Spleen (tissue), 11 donors: ENCODE measurements at regions not wholly inside any gene's neighbourhood (a gene's known extent, or its start where the extent isn't known, plus 50 kb on each side); places are given as distances from the start of the nearest gene placed in this dataset.

Experiments
- DNase-seq: peaks from one replicate; pipeline ENCODE4 v3.0.0-alpha.2; 2020
- H3K27ac ChIP-seq, 8 donors: fragments of 200-600 bp; sonication (generic) in 7 of 8; 1 replicate in 4 of 8; 2 replicates in 4 of 8; pipeline versions ENCODE4 v1.5.0 to v1.8.0; 2016 to 2021; ENCODE audit warnings: inconsistent platforms in 4 of 8, mild to moderate bottlenecking in 4 of 8, moderate library complexity in 1 of 8
- H3K27me3 ChIP-seq, 7 donors: fragments of 200-600 bp; sonication (generic) in 6 of 7; replicated peaks in 1 of 7; 1 replicate in 4 of 7; 2 replicates in 3 of 7; pipeline versions ENCODE4 v1.5.0 to v1.8.0; 2016 to 2021; ENCODE audit warnings: inconsistent platforms in 3 of 7, mild to moderate bottlenecking in 1 of 7
- H3K36me3 ChIP-seq, 6 donors: fragments of 200-600 bp; sonication (generic) in 5 of 6; 1 replicate in 4 of 6; 2 replicates in 2 of 6; pipeline versions ENCODE4 v1.5.0 to v1.8.0; 2016 to 2021; ENCODE audit warnings: inconsistent platforms in 2 of 6
- H3K4me1 ChIP-seq, 6 donors: fragments of 200-600 bp; sonication (generic) in 5 of 6; 1 replicate in 3 of 6; 2 replicates in 3 of 6; pipeline versions ENCODE4 v1.5.0 to v1.8.0; 2016 to 2021; ENCODE audit warnings: inconsistent platforms in 3 of 6
- H3K4me3 ChIP-seq, 8 donors: fragments of 200-600 bp; sonication (generic) in 7 of 8; 1 replicate in 4 of 8; 2 replicates in 4 of 8; pipeline versions ENCODE4 v1.5.0 to v1.8.0; 2016 to 2021; ENCODE audit warnings: inconsistent platforms in 4 of 8, mild to moderate bottlenecking in 4 of 8, moderate library complexity in 2 of 8
- H3K9me3 ChIP-seq, 8 donors: fragments of 200-600 bp; sonication (generic) in 7 of 8; 1 replicate in 4 of 8; 2 replicates in 4 of 8; pipeline versions ENCODE4 v1.5.0 to v1.8.0; 2016 to 2021; ENCODE audit warnings: inconsistent platforms in 4 of 8
- POLR2A ChIP-seq, 3 donors: fragments of 450-650 bp; IDR thresholded peaks; one replicate each; pipeline ENCODE4 v1.5.1; 2017; ENCODE audit warnings: antibody characterized with exemption in 3 of 3, mild to moderate bottlenecking in 1 of 3
- POLR2AphosphoS5 ChIP-seq, 3 donors: sonication (generic); formaldehyde crosslinking; IDR thresholded peaks; one replicate each; pipeline ENCODE4 v1.5.1; 2017; ENCODE audit warnings: antibody characterized with exemption in 3 of 3
- WGBS, 5 donors: extraction: QIAGEN DNeasy Blood & Tissue Kit in 3 of 5; methylation state at CpG; one replicate each; pipeline versions ENCODE4 v1.1.5 to v1.1.7; 2013 to 2018; 5-methylcytosine and 5-hydroxymethylcytosine counted together
- intact Hi-C: fragments of 100-400 bp; cut with DNase I; formaldehyde crosslinking; loops from one replicate; pipeline ENCODE4 v1.15.0; 2023; ENCODE audit warnings: low total_unique reads
- TF ChIP-seq, protein P1 (sequence below), 11 experiments: fragments of 200-600 bp in 7 of 11; fragments of 450-650 bp in 4 of 11; sonication (generic) in 4 of 11; IDR thresholded peaks in 8 of 11; conservative IDR thresholded peaks in 3 of 11; 1 replicate in 7 of 11; 2 replicates in 4 of 11; pipeline versions ENCODE4 v1.4.0 to v1.8.0; 2016 to 2021; ENCODE audit warnings: antibody characterized with exemption in 11 of 11, inconsistent platforms in 4 of 11, mild to moderate bottlenecking in 1 of 11
- donor health status: healthy with polysubstance abuse.
- donor health status: DM: no; HTN: no; CAD: no; lungs with moderate emphysema.
- donor health status: DM: no; HTN: no; CAD: no.
- donor health status: Bipolar disorder and iron deficiency.
- donor health status: healthy.
- donor health status: DM: no; HTN: no; CAD: no.
- donor health status: DM: yes; HTN: yes; CAD: no.

DNA sequence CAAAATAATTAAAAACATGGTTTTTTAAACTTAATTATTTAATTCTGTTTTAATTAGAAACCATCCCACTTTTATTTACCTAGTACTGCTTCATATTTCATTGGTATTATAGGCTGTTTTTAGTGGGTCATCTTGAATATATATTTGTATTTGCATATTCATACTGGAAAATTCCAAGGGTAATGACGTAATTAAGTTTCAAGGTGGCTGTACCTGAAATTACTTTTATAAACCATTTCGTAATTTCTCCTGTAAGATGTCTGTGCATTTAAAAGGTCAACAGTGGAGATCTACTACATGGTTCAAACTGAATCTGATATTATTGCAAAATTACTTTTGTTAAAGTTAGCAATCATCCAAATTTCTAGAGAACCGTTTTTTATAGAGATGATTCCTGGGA is 133.8 kb upstream of the NAALADL2 start:
- 83 to 93% (median 88%) methylated on average over 3 of the region's 3 CpGs for WGBS, 5 donors
- no peak for DNase-seq
- Histone ChIP-seq H3K27me3 (no peaks in the 10 kb centered on the region), H3K4me3 (no peak overlapping the region), H3K9me3 (peaks cover 0 to 9% (median 0%) of the 10 kb centered on the region in 8 donors), H3K4me1 (no peaks in the 10 kb centered on the region), H3K27ac (no peak overlapping the region), H3K36me3 (no peaks in the 10 kb centered on the region)
- TF ChIP-seq, protein P1, sequence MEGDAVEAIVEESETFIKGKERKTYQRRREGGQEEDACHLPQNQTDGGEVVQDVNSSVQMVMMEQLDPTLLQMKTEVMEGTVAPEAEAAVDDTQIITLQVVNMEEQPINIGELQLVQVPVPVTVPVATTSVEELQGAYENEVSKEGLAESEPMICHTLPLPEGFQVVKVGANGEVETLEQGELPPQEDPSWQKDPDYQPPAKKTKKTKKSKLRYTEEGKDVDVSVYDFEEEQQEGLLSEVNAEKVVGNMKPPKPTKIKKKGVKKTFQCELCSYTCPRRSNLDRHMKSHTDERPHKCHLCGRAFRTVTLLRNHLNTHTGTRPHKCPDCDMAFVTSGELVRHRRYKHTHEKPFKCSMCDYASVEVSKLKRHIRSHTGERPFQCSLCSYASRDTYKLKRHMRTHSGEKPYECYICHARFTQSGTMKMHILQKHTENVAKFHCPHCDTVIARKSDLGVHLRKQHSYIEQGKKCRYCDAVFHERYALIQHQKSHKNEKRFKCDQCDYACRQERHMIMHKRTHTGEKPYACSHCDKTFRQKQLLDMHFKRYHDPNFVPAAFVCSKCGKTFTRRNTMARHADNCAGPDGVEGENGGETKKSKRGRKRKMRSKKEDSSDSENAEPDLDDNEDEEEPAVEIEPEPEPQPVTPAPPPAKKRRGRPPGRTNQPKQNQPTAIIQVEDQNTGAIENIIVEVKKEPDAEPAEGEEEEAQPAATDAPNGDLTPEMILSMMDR (IDR thresholded peaks at IDR 0.05 in 8 of 11, conservative IDR thresholded peaks at IDR 0.05 in 3 of 11) = no peak
- TF ChIP-seq POLR2AphosphoS5 (IDR thresholded peaks at IDR 0.05) (no peak), POLR2A (IDR thresholded peaks at IDR 0.05) (no peak)
- intact Hi-C loops = no loop called here

DNA sequence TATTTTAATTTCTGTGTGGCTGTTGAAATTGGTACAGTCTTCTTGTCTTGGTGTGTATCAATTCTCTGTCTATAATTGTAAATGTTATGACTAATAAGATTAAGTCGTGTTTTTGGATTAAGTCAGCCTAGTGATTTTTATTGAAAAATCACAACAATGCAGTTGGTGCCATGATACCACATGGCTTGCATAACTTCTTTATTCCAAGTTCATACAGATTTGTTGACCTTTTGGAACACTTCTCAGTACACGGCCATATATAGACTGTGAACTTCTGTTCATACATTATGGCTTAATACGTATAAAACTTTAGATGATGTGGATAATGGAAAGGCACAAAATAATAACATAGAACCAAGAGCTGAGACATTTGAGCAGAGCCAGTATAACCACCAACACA is 121.2 kb upstream of the NAALADL2 start:
- Histone ChIP-seq H3K4me1 (no peaks in the 10 kb centered on the region), H3K4me3 (no peak overlapping the region), H3K9me3 (peaks cover 0 to 25% (median 16%) of the 10 kb centered on the region in 8 donors), H3K36me3 (no peaks in the 10 kb centered on the region), H3K27ac (no peak overlapping the region), H3K27me3 (no peaks in the 10 kb centered on the region)
- TF ChIP-seq POLR2A (IDR thresholded peaks at IDR 0.05) = no peak
- TF ChIP-seq POLR2AphosphoS5 (IDR thresholded peaks at IDR 0.05) = no peak
- TF ChIP-seq, protein P1 (IDR thresholded peaks at IDR 0.05 in 8 of 11, conservative IDR thresholded peaks at IDR 0.05 in 3 of 11) = no peak
- DNase-seq = no peak
- intact Hi-C loops = no loop called here
- WGBS, 5 donors = 83 to 91% (median 88%) methylated on average over 3 of the region's 3 CpGs

DNA sequence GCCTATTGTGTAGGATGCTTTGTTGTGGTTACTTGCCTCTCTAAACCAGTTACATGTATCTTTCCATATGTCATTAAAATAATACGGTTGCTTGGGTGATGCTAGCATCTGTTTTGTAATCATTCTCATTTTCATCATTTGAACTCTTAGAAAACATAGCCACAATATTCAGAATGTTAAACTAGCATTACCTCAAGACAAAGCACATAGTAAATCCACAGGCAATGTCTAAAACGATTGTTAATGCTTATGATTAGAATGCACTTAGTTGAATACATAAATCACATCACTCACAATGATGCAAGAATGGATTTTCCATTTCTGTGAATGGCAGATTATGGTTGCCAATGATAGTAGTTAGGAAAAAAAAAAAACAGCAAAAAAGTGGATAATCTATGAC is 110.0 kb upstream of the NAALADL2 start:
- TF ChIP-seq, protein P1 (IDR thresholded peaks at IDR 0.05 in 8 of 11, conservative IDR thresholded peaks at IDR 0.05 in 3 of 11) = no peak
- TF ChIP-seq POLR2A (IDR thresholded peaks at IDR 0.05) (no peak), POLR2AphosphoS5 (IDR thresholded peaks at IDR 0.05) (no peak)
- H3K27me3 ChIP-seq = no peaks in the 10 kb centered on the region
- intact Hi-C loops = no loop called here
- H3K9me3 ChIP-seq = peaks cover 0 to 68% (median 31%) of the 10 kb centered on the region in 8 donors
- no peaks in the 10 kb centered on the region for H3K36me3 ChIP-seq
- 77 to 87% (median 80%) methylated on average over 2 of the region's 2 CpGs for WGBS, 5 donors
- H3K27ac ChIP-seq = no peak overlapping the region
- H3K4me1 ChIP-seq = no peaks in the 10 kb centered on the region
- no peak for DNase-seq
- no peak overlapping the region for H3K4me3 ChIP-seq

DNA sequence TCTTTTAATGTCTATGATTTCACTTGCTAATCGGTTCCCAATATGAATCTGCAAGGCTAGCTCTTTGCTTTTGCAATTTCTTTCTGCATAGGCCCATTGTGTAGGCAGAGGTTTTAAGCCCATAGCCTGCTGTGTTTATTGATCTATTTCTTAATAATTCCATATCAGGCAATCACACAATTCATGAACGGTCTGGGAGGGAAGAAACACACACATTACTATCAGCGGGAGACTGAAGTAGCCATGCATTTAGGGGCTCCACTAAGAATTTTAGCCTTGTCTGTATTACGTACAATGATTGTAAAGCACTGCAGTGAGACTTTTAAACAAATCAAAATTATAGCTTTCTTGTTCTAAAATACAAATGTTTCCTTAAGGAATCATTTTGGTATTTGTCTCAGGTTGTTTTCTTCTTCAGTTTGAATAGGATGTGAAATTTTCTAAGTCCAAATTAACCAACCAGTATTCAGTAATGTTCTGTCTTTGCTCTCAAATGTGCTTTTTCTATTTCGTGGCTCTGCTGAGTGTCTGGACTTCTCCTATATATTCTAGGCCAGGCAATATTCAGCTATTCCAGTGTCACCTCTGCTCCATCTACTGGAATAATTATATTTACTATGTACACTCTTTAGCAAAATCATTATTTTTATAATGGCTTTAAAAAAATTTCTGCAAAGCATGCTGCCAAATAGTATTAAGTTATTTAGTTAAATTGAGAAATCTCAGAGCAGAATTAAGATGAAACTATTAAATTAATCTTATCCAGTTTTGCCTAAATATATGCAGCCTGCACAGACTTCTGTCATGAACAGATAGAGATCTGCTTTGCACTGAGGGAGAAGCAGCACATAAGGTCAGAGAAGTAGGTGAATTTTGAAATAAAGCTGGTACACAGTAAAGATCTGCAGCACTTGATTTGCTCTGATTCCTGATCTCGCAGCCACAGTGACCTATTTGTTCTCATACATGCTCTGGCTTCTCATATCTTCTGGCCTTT is 103.0 kb upstream of the NAALADL2 start:
- Histone ChIP-seq H3K27me3 (no peaks in the 10 kb centered on the region), H3K4me1 (no peaks in the 10 kb centered on the region), H3K27ac (no peak overlapping the region), H3K36me3 (no peaks in the 10 kb centered on the region), H3K4me3 (no peak overlapping the region), H3K9me3 (peaks cover 0 to 26% (median 17%) of the 10 kb centered on the region in 8 donors)
- DNase-seq = no peak
- 79 to 91% (median 84%) methylated on average over 6 of the region's 6 CpGs for WGBS, 5 donors
- intact Hi-C loops = no loop called here
- TF ChIP-seq, protein P1 (IDR thresholded peaks at IDR 0.05 in 8 of 11, conservative IDR thresholded peaks at IDR 0.05 in 3 of 11) = no peak
- TF ChIP-seq POLR2AphosphoS5 (IDR thresholded peaks at IDR 0.05) (no peak), POLR2A (IDR thresholded peaks at IDR 0.05) (no peak)
